ENCODE measurements at regions not wholly inside any gene's neighbourhood (a gene's known extent, or its start where the extent isn't known, plus 50 kb on each side); places are given as distances from the start of the nearest gene placed in this dataset.

- no peak overlapping the region for H3K4me3 ChIP-seq (ENCODE audit: low read depth, low read length)
- H3K9me3 ChIP-seq (ENCODE audit: control insufficient read depth, insufficient read depth, low read length): peaks cover 3% of the 10 kb centered on the region; the same call in 1 of the 2 replicates
- no peak for DNase-seq (ENCODE audit: low read depth, low spot score)
- CTCF ChIA-PET: no interaction called here
- H3K27ac ChIP-seq (ENCODE audit: low read depth, low read length): no peak overlapping the region
- no peaks in the 10 kb centered on the region for H3K27me3 ChIP-seq (ENCODE audit: control insufficient read depth, insufficient read depth, low read length)
- POLR2A ChIA-PET: no interaction called here
- TF ChIP-seq CTCF (IDR thresholded peaks at IDR 0.05; ENCODE audit: low read depth, low read length): no peak
Measured at GRCh38 chr10:81213370-81213769, 661.6 kb upstream of the NRG3 start.

GRCh38 chr10:81215498-81215897, 659.5 kb upstream of the NRG3 start:
- ChIA-PET CTCF (no interaction called here), POLR2A (no interaction called here)
- no peak for DNase-seq (ENCODE audit: low read depth, low spot score)

GRCh38 chr10:81216949-81217348, 658.0 kb upstream of the NRG3 start:
- H3K27ac ChIP-seq (ENCODE audit: low read depth, low read length): no peak overlapping the region
- no peak overlapping the region for H3K4me3 ChIP-seq (ENCODE audit: low read depth, low read length)
- ChIA-PET POLR2A (no interaction called here), CTCF (no interaction called here)
- no peak for TF ChIP-seq CTCF (IDR thresholded peaks at IDR 0.05; ENCODE audit: low read depth, low read length)
- H3K27me3 ChIP-seq (ENCODE audit: control insufficient read depth, insufficient read depth, low read length): no peaks in the 10 kb centered on the region
- DNase-seq (ENCODE audit: low read depth, low spot score): no peak
- H3K9me3 ChIP-seq (ENCODE audit: control insufficient read depth, insufficient read depth, low read length): peaks cover 3% of the 10 kb centered on the region; the same call in 1 of the 2 replicates

More at GRCh38 chr10:81215498-81215897, 659.5 kb upstream of the NRG3 start:
- H3K9me3 ChIP-seq (ENCODE audit: control insufficient read depth, insufficient read depth, low read length): peaks cover 3% of the 10 kb centered on the region; the same call in 1 of the 2 replicates
- no peak for TF ChIP-seq CTCF (IDR thresholded peaks at IDR 0.05; ENCODE audit: low read depth, low read length)
- no peak overlapping the region for H3K4me3 ChIP-seq (ENCODE audit: low read depth, low read length)
- no peaks in the 10 kb centered on the region for H3K27me3 ChIP-seq (ENCODE audit: control insufficient read depth, insufficient read depth, low read length)
- H3K27ac ChIP-seq (ENCODE audit: low read depth, low read length): no peak overlapping the region

GRCh38 chr10:81218307-81218706, 656.7 kb upstream of the NRG3 start:
- ChIA-PET CTCF (no interaction called here), POLR2A (no interaction called here)
- H3K27me3 ChIP-seq (ENCODE audit: control insufficient read depth, insufficient read depth, low read length): no peaks in the 10 kb centered on the region
- DNase-seq (ENCODE audit: low read depth, low spot score): no peak
- no peak overlapping the region for H3K27ac ChIP-seq (ENCODE audit: low read depth, low read length)
- peaks cover 11% of the 10 kb centered on the region for H3K9me3 ChIP-seq (ENCODE audit: control insufficient read depth, insufficient read depth, low read length)
- no peak for TF ChIP-seq CTCF (IDR thresholded peaks at IDR 0.05; ENCODE audit: low read depth, low read length)
- H3K4me3 ChIP-seq (ENCODE audit: low read depth, low read length): no peak overlapping the region

GRCh38 chr10:81219758-81220157, 655.2 kb upstream of the NRG3 start:
- Histone ChIP-seq H3K4me3 (ENCODE audit: low read depth, low read length) (no peak overlapping the region), H3K27me3 (ENCODE audit: control insufficient read depth, insufficient read depth, low read length) (no peaks in the 10 kb centered on the region), H3K9me3 (ENCODE audit: control insufficient read depth, insufficient read depth, low read length) (peaks cover 13% of the 10 kb centered on the region), H3K27ac (ENCODE audit: low read depth, low read length) (no peak overlapping the region)
- TF ChIP-seq CTCF (IDR thresholded peaks at IDR 0.05; ENCODE audit: low read depth, low read length): no peak
- no peak for DNase-seq (ENCODE audit: low read depth, low spot score)
- POLR2A ChIA-PET: no interaction called here
- CTCF ChIA-PET: no interaction called here
